Keratinocyte (primary cell): ENCODE measurements at regions not wholly inside any gene's neighbourhood (a gene's known extent, or its start where the extent isn't known, plus 50 kb on each side); places are given as distances from the start of the nearest gene placed in this dataset.

Experiments
- DNase-seq: peaks from one replicate; pipeline ENCODE4 v3.0.0-alpha.2; 2011; ENCODE audit warnings: low read depth, missing footprints, low spot score
- FAIRE-seq: peaks from 2 replicates; lab custom pipeline; 2011; peaks lifted over from hg19 to GRCh38; lab: Jason Lieb, UNC
- H2AFZ ChIP-seq: 2 replicates; pipeline ENCODE4 v1.6.0; 2012; ENCODE audit warnings: low read length, control low read depth, inconsistent platforms; ENCODE audit not compliant: control insufficient read depth
- H3K27ac ChIP-seq: 2 replicates; pipeline ENCODE4 v1.5.1; 2011; ENCODE audit warnings: low read length; ENCODE audit not compliant: control insufficient read depth, insufficient read depth
- H3K27me3 ChIP-seq: 3 replicates; pipeline ENCODE4 v1.6.0; 2011; ENCODE audit warnings: low read length; ENCODE audit not compliant: control insufficient read depth, insufficient read depth; ENCODE audit errors: extremely low read depth
- H3K36me3 ChIP-seq, 2 experiments: 2 replicates in 1 of 2; 3 replicates in 1 of 2; pipeline ENCODE4 v1.5.1; 2011; ENCODE audit warnings: low read length in 2 of 2, mild to moderate bottlenecking in 1 of 2; ENCODE audit not compliant: control insufficient read depth in 2 of 2, insufficient read depth in 2 of 2; ENCODE audit errors: extremely low read depth in 1 of 2
- H3K4me1 ChIP-seq: 3 replicates; pipeline ENCODE4 v1.5.1; 2011; ENCODE audit warnings: low read length; ENCODE audit not compliant: control insufficient read depth, insufficient read depth; ENCODE audit errors: extremely low read depth
- H3K4me2 ChIP-seq: 3 replicates; pipeline ENCODE4 v1.6.0; 2011; ENCODE audit warnings: low read depth, low read length; ENCODE audit not compliant: control insufficient read depth, insufficient read depth; ENCODE audit errors: extremely low read depth
- H3K4me3 ChIP-seq, 3 experiments: fragments of 200-600 bp in 1 of 3; sonication (generic) in 1 of 3; 2 replicates in 2 of 3; 3 replicates in 1 of 3; pipeline ENCODE4 v1.5.1; 2011 to 2016; ENCODE audit warnings: low read length in 3 of 3, mild to moderate bottlenecking in 3 of 3, control low read depth in 2 of 3, inconsistent platforms in 1 of 3, low read depth in 1 of 3, mixed read lengths in 1 of 3, mixed run types in 1 of 3, moderate library complexity in 1 of 3; ENCODE audit not compliant: control insufficient read depth in 2 of 3, insufficient read depth in 2 of 3; ENCODE audit errors: extremely low read depth in 1 of 3
- H3K79me2 ChIP-seq: 2 replicates; pipeline ENCODE4 v1.6.0; 2012; ENCODE audit warnings: low read length; ENCODE audit not compliant: control insufficient read depth, insufficient read depth
- H3K9ac ChIP-seq: 3 replicates; pipeline ENCODE4 v1.6.0; 2011; ENCODE audit warnings: low read length; ENCODE audit not compliant: control insufficient read depth, insufficient read depth; ENCODE audit errors: extremely low read depth
- H3K9me1 ChIP-seq: 3 replicates; pipeline ENCODE4 v1.6.0; 2011; ENCODE audit warnings: low read length; ENCODE audit not compliant: control insufficient read depth, insufficient read depth; ENCODE audit errors: extremely low read depth
- H3K9me3 ChIP-seq: 2 replicates; pipeline ENCODE4 v1.5.1; 2012; ENCODE audit warnings: low read depth, low read length; ENCODE audit not compliant: control insufficient read depth
- H4K20me1 ChIP-seq: 3 replicates; pipeline ENCODE4 v1.6.0; 2011; ENCODE audit warnings: low read length; ENCODE audit not compliant: control insufficient read depth, insufficient read depth; ENCODE audit errors: extremely low read depth
- CTCF ChIP-seq, 3 experiments: IDR thresholded peaks in 1 of 3; conservative IDR thresholded peaks in 1 of 3; optimal IDR thresholded peaks in 1 of 3; 2 replicates in 2 of 3; 3 replicates in 1 of 3; pipeline versions ENCODE3 to v1.5.1; 2011; ENCODE audit warnings: low read length in 3 of 3, mild to moderate bottlenecking in 3 of 3, moderate library complexity in 2 of 3, control low read depth in 1 of 3, inconsistent platforms in 1 of 3; ENCODE audit not compliant: insufficient read depth in 2 of 3; ENCODE audit errors: extremely low read depth in 1 of 3
- EZH2 ChIP-seq: IDR thresholded peaks from one replicate; pipeline ENCODE4 v1.6.1; 2012; ENCODE audit warnings: inconsistent platforms, mild to moderate bottlenecking, low read length, moderate library complexity
- dilution Hi-C: fragments of 300-500 bp; cut with MboI; formaldehyde crosslinking; loops from one replicate; pipeline ENCODE4 v1.7.0; 2020; ENCODE audit warnings: low sequenced_read_pairs; ENCODE audit not compliant: extremely low pct_ligation_motif_present

GRCh38 chr1:55846051-55846450 is 630.9 kb upstream of the USP24 start:
- H3K9me3 ChIP-seq: no peaks in the 10 kb centered on the region
- dilution Hi-C loops: no loop called here
- no peaks in the 10 kb centered on the region for H3K79me2 ChIP-seq
- TF ChIP-seq CTCF (optimal IDR thresholded peaks at IDR 0.05 in 1 of 3, IDR thresholded peaks at IDR 0.05 in 1 of 3, conservative IDR thresholded peaks at IDR 0.05 in 1 of 3; ENCODE audit: extremely low read depth in 1 of 3, insufficient read depth in 2 of 3, low read length in 3 of 3) (no peak), EZH2 (no peak)
- FAIRE-seq (no peak), DNase-seq (no peak)
- H3K9me1 ChIP-seq: no peaks in the 10 kb centered on the region
- H3K36me3 ChIP-seq: no peaks in the 10 kb centered on the region
- no peaks in the 10 kb centered on the region for H3K4me1 ChIP-seq
- no peak overlapping the region for H3K4me3 ChIP-seq
- H3K9ac ChIP-seq: no peak overlapping the region
- no peak overlapping the region for H3K4me2 ChIP-seq
- H3K27me3 ChIP-seq: no peaks in the 10 kb centered on the region
- H3K27ac ChIP-seq: no peak overlapping the region
- no peaks in the 10 kb centered on the region for H4K20me1 ChIP-seq
- H2AFZ ChIP-seq: no peak overlapping the region

- no peaks in the 10 kb centered on the region for H3K27me3 ChIP-seq
- H3K9ac ChIP-seq: no peak overlapping the region
- no peaks in the 10 kb centered on the region for H3K4me1 ChIP-seq
- H3K4me3 ChIP-seq: no peak overlapping the region
- TF ChIP-seq EZH2: no peak
- TF ChIP-seq CTCF (optimal IDR thresholded peaks at IDR 0.05 in 1 of 3, IDR thresholded peaks at IDR 0.05 in 1 of 3, conservative IDR thresholded peaks at IDR 0.05 in 1 of 3; ENCODE audit: extremely low read depth in 1 of 3, insufficient read depth in 2 of 3, low read length in 3 of 3): no peak
- FAIRE-seq (no peak), DNase-seq (no peak)
- H2AFZ ChIP-seq: no peak overlapping the region
- H3K79me2 ChIP-seq: no peaks in the 10 kb centered on the region
- H3K4me2 ChIP-seq: no peak overlapping the region
- H3K27ac ChIP-seq: no peak overlapping the region
- no peaks in the 10 kb centered on the region for H3K9me1 ChIP-seq
- no peaks in the 10 kb centered on the region for H3K36me3 ChIP-seq
- H4K20me1 ChIP-seq: no peaks in the 10 kb centered on the region
- dilution Hi-C loops: no loop called here
- H3K9me3 ChIP-seq: no peaks in the 10 kb centered on the region
These were observed 629.2 kb upstream of the USP24 start for GRCh38 chr1:55844322-55844721.
